Skin epidermis (tissue), 12 donors: ENCODE measurements at regions not wholly inside any gene's neighbourhood (a gene's known extent, or its start where the extent isn't known, plus 50 kb on each side); places are given as distances from the start of the nearest gene placed in this dataset.

Experiments used
- H3K27ac ChIP-seq, 21 experiments: fragments of 200-600 bp; sonication (generic) in 11 of 21; one replicate each; pipeline ENCODE4 v1.5.0; 2020; ENCODE audit warnings: mild to moderate bottlenecking in 3 of 21, inconsistent platforms in 2 of 21, moderate library complexity in 2 of 21
- H3K4me3 ChIP-seq, 7 experiments: fragments of 200-600 bp; sonication (generic) in 2 of 7; one replicate each; pipeline ENCODE4 v1.5.0; 2020; ENCODE audit warnings: inconsistent platforms in 2 of 7, mild to moderate bottlenecking in 2 of 7, moderate library complexity in 1 of 7

- Histone ChIP-seq H3K4me3 (no peak overlapping the region), H3K27ac (no peak overlapping the region)
Observed at GRCh38 chr2:58734365-58734764, 493.2 kb upstream of the FANCL start.

GRCh38 chr2:58732999-58733398 lies 491.9 kb upstream of the FANCL start:
- no peak overlapping the region for H3K27ac ChIP-seq
- no peak overlapping the region for H3K4me3 ChIP-seq

GRCh38 chr2:58731488-58731869 lies 490.4 kb upstream of the FANCL start:
- Histone ChIP-seq H3K27ac (no peak overlapping the region), H3K4me3 (no peak overlapping the region)

- Histone ChIP-seq H3K4me3 (no peak overlapping the region), H3K27ac (no peak overlapping the region)
Observed at GRCh38 chr2:58730764-58731487, 489.8 kb upstream of the FANCL start.

GRCh38 chr2:58727981-58728656 lies 487.0 kb upstream of the FANCL start:
- no peak overlapping the region for H3K27ac ChIP-seq
- H3K4me3 ChIP-seq = no peak overlapping the region

- H3K27ac ChIP-seq = peak overlapping the region in 1 of 21 experiments; percentile 31
- H3K4me3 ChIP-seq = no peak overlapping the region
Observed at GRCh38 chr2:58721912-58722591, 480.9 kb upstream of the FANCL start.

- H3K4me3 ChIP-seq = no peak overlapping the region
- no peak overlapping the region for H3K27ac ChIP-seq
Observed at GRCh38 chr2:58720770-58721697, 479.9 kb upstream of the FANCL start.

- no peak overlapping the region for H3K4me3 ChIP-seq
- no peak overlapping the region for H3K27ac ChIP-seq
Observed at GRCh38 chr2:58720033-58720769, 479.1 kb upstream of the FANCL start.

- no peak overlapping the region for H3K27ac ChIP-seq
- H3K4me3 ChIP-seq = no peak overlapping the region
Observed at GRCh38 chr2:58715344-58715743, 474.2 kb upstream of the FANCL start.

GRCh38 chr2:58714238-58714637 lies 473.1 kb upstream of the FANCL start:
- Histone ChIP-seq H3K4me3 (no peak overlapping the region), H3K27ac (no peak overlapping the region)

GRCh38 chr2:58710795-58711279 lies 469.7 kb upstream of the FANCL start:
- H3K27ac ChIP-seq = no peak overlapping the region
- no peak overlapping the region for H3K4me3 ChIP-seq

- H3K4me3 ChIP-seq = no peak overlapping the region
- H3K27ac ChIP-seq = no peak overlapping the region
Observed at GRCh38 chr2:58709687-58710354, 468.7 kb upstream of the FANCL start.

- no peak overlapping the region for H3K27ac ChIP-seq
Observed at GRCh38 chr2:58709274-58709673, 468.1 kb upstream of the FANCL start.

GRCh38 chr2:58708565-58708964 lies 467.4 kb upstream of the FANCL start:
- Histone ChIP-seq H3K4me3 (no peak overlapping the region), H3K27ac (no peak overlapping the region)

More at GRCh38 chr2:58709274-58709673, 468.1 kb upstream of the FANCL start:
- no peak overlapping the region for H3K4me3 ChIP-seq

- Histone ChIP-seq H3K27ac (no peak overlapping the region), H3K4me3 (no peak overlapping the region)
Observed at GRCh38 chr2:58702302-58702885, 461.3 kb upstream of the FANCL start.

GRCh38 chr2:58701688-58702301 lies 460.7 kb upstream of the FANCL start:
- Histone ChIP-seq H3K4me3 (no peak overlapping the region), H3K27ac (no peak overlapping the region)

- Histone ChIP-seq H3K4me3 (no peak overlapping the region), H3K27ac (no peak overlapping the region)
Observed at GRCh38 chr2:58700591-58700990, 459.5 kb upstream of the FANCL start.

- no peak overlapping the region for H3K4me3 ChIP-seq
- no peak overlapping the region for H3K27ac ChIP-seq
Observed at GRCh38 chr2:58699411-58699810, 458.3 kb upstream of the FANCL start.
